Mesenchymal stem cell (in vitro differentiated cells and primary cell): ENCODE measurements at regions not wholly inside any gene's neighbourhood (a gene's known extent, or its start where the extent isn't known, plus 50 kb on each side); places are given as distances from the start of the nearest gene placed in this dataset.

Experiments used
- DNase-seq: peaks from one replicate; pipeline ENCODE4 v3.0.0-alpha.2; 2013
- H2AFZ ChIP-seq: one replicate; pipeline ENCODE4 v1.6.1; 2013; ENCODE audit warnings: low read depth, mild to moderate bottlenecking, control low read depth, inconsistent platforms, low read length, moderate library complexity
- H2AK5ac ChIP-seq: 2 replicates; pipeline ENCODE4 v1.6.1; 2013; ENCODE audit warnings: low read length, moderate library complexity, mild to moderate bottlenecking, inconsistent platforms; ENCODE audit not compliant: severe bottlenecking
- H2BK120ac ChIP-seq: one replicate; pipeline ENCODE4 v1.6.1; 2013; ENCODE audit warnings: low read depth, mild to moderate bottlenecking, inconsistent platforms, low read length, moderate library complexity
- H2BK12ac ChIP-seq, 2 experiments: one replicate each; pipeline ENCODE4 v1.6.1; 2013; ENCODE audit warnings: inconsistent platforms in 2 of 2, low read length in 2 of 2, mild to moderate bottlenecking in 2 of 2, moderate library complexity in 2 of 2, control low read depth in 1 of 2
- H2BK15ac ChIP-seq: one replicate; pipeline ENCODE4 v1.6.1; 2013; ENCODE audit warnings: mild to moderate bottlenecking, low read depth, inconsistent platforms; ENCODE audit not compliant: poor library complexity, severe bottlenecking
- H2BK5ac ChIP-seq: 2 replicates; pipeline ENCODE4 v1.6.1; 2013; ENCODE audit warnings: low read depth, mild to moderate bottlenecking, low read length, control low read depth, inconsistent platforms; ENCODE audit not compliant: poor library complexity, severe bottlenecking
- H3K14ac ChIP-seq, 2 experiments: one replicate each; pipeline ENCODE4 v1.6.1; 2013; ENCODE audit warnings: inconsistent platforms in 2 of 2, low read length in 2 of 2, control low read depth in 1 of 2, mild to moderate bottlenecking in 1 of 2, moderate library complexity in 1 of 2
- H3K18ac ChIP-seq, 2 experiments: one replicate each; pipeline ENCODE4 v1.6.1; 2013; ENCODE audit warnings: inconsistent platforms in 2 of 2, low read length in 2 of 2, control low read depth in 1 of 2, low read depth in 1 of 2, mild to moderate bottlenecking in 1 of 2
- H3K23ac ChIP-seq, 2 experiments: one replicate each; pipeline ENCODE4 v1.6.1; 2013; ENCODE audit warnings: inconsistent platforms in 2 of 2, low read length in 2 of 2, mild to moderate bottlenecking in 2 of 2, moderate library complexity in 2 of 2, control low read depth in 1 of 2
- H3K27ac ChIP-seq: 2 replicates; pipeline ENCODE4 v1.5.1; 2013; ENCODE audit warnings: mild to moderate bottlenecking, moderate library complexity, low read length, control low read depth, inconsistent platforms; ENCODE audit not compliant: poor library complexity, severe bottlenecking
- H3K27me3 ChIP-seq, 2 experiments: 2 replicates each; pipeline versions ENCODE4 v1.6.1 to v1.7.0; 2013; ENCODE audit warnings: low read length in 2 of 2, mild to moderate bottlenecking in 2 of 2, moderate library complexity in 2 of 2, control low read depth in 1 of 2, inconsistent platforms in 1 of 2; ENCODE audit not compliant: control insufficient read depth in 1 of 2, insufficient read depth in 1 of 2
- H3K36me3 ChIP-seq, 2 experiments: 2 replicates each; pipeline versions ENCODE4 v1.6.1 to v1.7.0; 2013; ENCODE audit warnings: low read length in 2 of 2, control low read depth in 1 of 2, inconsistent platforms in 1 of 2, low read depth in 1 of 2, mild to moderate bottlenecking in 1 of 2; ENCODE audit not compliant: insufficient read depth in 2 of 2, control insufficient read depth in 1 of 2
- H3K4ac ChIP-seq, 2 experiments: one replicate each; pipeline ENCODE4 v1.6.1; 2013; ENCODE audit warnings: inconsistent platforms in 2 of 2, low read length in 2 of 2, mild to moderate bottlenecking in 2 of 2, moderate library complexity in 2 of 2, control low read depth in 1 of 2, low read depth in 1 of 2
- H3K4me1 ChIP-seq: 2 replicates; pipeline ENCODE4 v1.6.1; 2013; ENCODE audit warnings: low read depth, low read length, control low read depth; ENCODE audit not compliant: control insufficient read depth, insufficient read depth
- H3K4me2 ChIP-seq: 2 replicates; pipeline ENCODE4 v1.6.1; 2013; ENCODE audit warnings: low read length, mild to moderate bottlenecking, inconsistent platforms; ENCODE audit not compliant: poor library complexity, severe bottlenecking
- H3K4me3 ChIP-seq, 2 experiments: 2 replicates each; pipeline versions ENCODE4 v1.5.1 to v1.7.0; 2013; ENCODE audit warnings: low read length in 2 of 2, mild to moderate bottlenecking in 2 of 2, control low read depth in 1 of 2, low read depth in 1 of 2; ENCODE audit not compliant: insufficient read depth in 1 of 2
- H3K79me1 ChIP-seq: replicated peaks from 2 replicates; pipeline ENCODE4 v1.6.1; 2013; ENCODE audit warnings: mild to moderate bottlenecking, control low read depth, low read length, inconsistent platforms; ENCODE audit not compliant: poor library complexity, severe bottlenecking
- H3K9ac ChIP-seq: 2 replicates; pipeline ENCODE4 v1.7.0; 2013; ENCODE audit warnings: mild to moderate bottlenecking, low read length, moderate library complexity
- H3K9me3 ChIP-seq: 2 replicates; pipeline ENCODE4 v1.7.0; 2013; ENCODE audit warnings: mild to moderate bottlenecking, low read length; ENCODE audit not compliant: control insufficient read depth
- H4K8ac ChIP-seq: one replicate; pipeline ENCODE4 v1.6.1; 2013; ENCODE audit warnings: inconsistent platforms, mild to moderate bottlenecking, low read length, moderate library complexity
- H4K91ac ChIP-seq: one replicate; pipeline ENCODE4 v1.6.1; 2013; ENCODE audit warnings: mild to moderate bottlenecking, low read length, inconsistent platforms
- WGBS: methylation state at CpG from one replicate; pipeline ENCODE4 v1.1.7; 2013; ENCODE audit warnings: mixed read lengths; 5-methylcytosine and 5-hydroxymethylcytosine counted together

- H2BK5ac ChIP-seq: no peak overlapping the region
- no peaks in the 10 kb centered on the region for H3K79me1 ChIP-seq
- H3K14ac ChIP-seq: no peak overlapping the region
- H2AFZ ChIP-seq: no peak overlapping the region
- H3K4me3 ChIP-seq: no peak overlapping the region
- DNase-seq: no peak
- no peak overlapping the region for H2BK15ac ChIP-seq
- no peak overlapping the region for H3K27ac ChIP-seq
- H4K8ac ChIP-seq: no peak overlapping the region
- no peaks in the 10 kb centered on the region for H3K27me3 ChIP-seq
- H4K91ac ChIP-seq: no peak overlapping the region
- 88% methylated on average over 28 of the region's 28 CpGs for WGBS
- no peaks in the 10 kb centered on the region for H3K36me3 ChIP-seq
- no peak overlapping the region for H3K4ac ChIP-seq
- no peak overlapping the region for H3K4me2 ChIP-seq
- H2BK120ac ChIP-seq: no peak overlapping the region
- no peak overlapping the region for H2BK12ac ChIP-seq
- H3K4me1 ChIP-seq: no peaks in the 10 kb centered on the region
- H3K9ac ChIP-seq: no peak overlapping the region
- H3K18ac ChIP-seq: no peak overlapping the region
- H2AK5ac ChIP-seq: no peak overlapping the region
- H3K23ac ChIP-seq: no peak overlapping the region
- H3K9me3 ChIP-seq: no peaks in the 10 kb centered on the region
Measured at GRCh38 chr12:127060310-127060847, 1206.6 kb upstream of the TMEM132C start.

GRCh38 chr12:127060933-127061332 lies 1206.0 kb upstream of the TMEM132C start:
- H2AFZ ChIP-seq: no peak overlapping the region
- H3K27me3 ChIP-seq: no peaks in the 10 kb centered on the region
- H4K91ac ChIP-seq: no peak overlapping the region
- H3K4me2 ChIP-seq: no peak overlapping the region
- no peaks in the 10 kb centered on the region for H3K4me1 ChIP-seq
- no peaks in the 10 kb centered on the region for H3K79me1 ChIP-seq
- H3K14ac ChIP-seq: no peak overlapping the region
- no peak overlapping the region for H2BK15ac ChIP-seq
- H3K9ac ChIP-seq: no peak overlapping the region
- H2BK12ac ChIP-seq: no peak overlapping the region
- H3K36me3 ChIP-seq: no peaks in the 10 kb centered on the region
- H3K9me3 ChIP-seq: no peaks in the 10 kb centered on the region
- no peak overlapping the region for H2AK5ac ChIP-seq
- WGBS: 90% methylated on average over 14 of the region's 14 CpGs
- H3K4me3 ChIP-seq: no peak overlapping the region
- no peak for DNase-seq
- H4K8ac ChIP-seq: no peak overlapping the region
- H3K18ac ChIP-seq: no peak overlapping the region
- H2BK5ac ChIP-seq: no peak overlapping the region
- H3K23ac ChIP-seq: no peak overlapping the region
- no peak overlapping the region for H3K27ac ChIP-seq
- H2BK120ac ChIP-seq: no peak overlapping the region
- H3K4ac ChIP-seq: no peak overlapping the region

GRCh38 chr12:127063339-127064072 lies 1203.5 kb upstream of the TMEM132C start:
- H2BK15ac ChIP-seq: no peak overlapping the region
- no peak overlapping the region for H4K91ac ChIP-seq
- WGBS: 84% methylated on average over 18 of the region's 18 CpGs
- no peak overlapping the region for H2AFZ ChIP-seq
- no peak overlapping the region for H3K4ac ChIP-seq
- H3K9me3 ChIP-seq: no peaks in the 10 kb centered on the region
- no peak overlapping the region for H2BK5ac ChIP-seq
- no peaks in the 10 kb centered on the region for H3K36me3 ChIP-seq
- H3K27ac ChIP-seq: no peak overlapping the region
- H3K27me3 ChIP-seq: no peaks in the 10 kb centered on the region
- no peak overlapping the region for H3K9ac ChIP-seq
- no peak overlapping the region for H4K8ac ChIP-seq
- no peak overlapping the region for H3K4me2 ChIP-seq
- no peaks in the 10 kb centered on the region for H3K79me1 ChIP-seq
- no peak overlapping the region for H3K4me3 ChIP-seq
- no peak overlapping the region for H2AK5ac ChIP-seq
- no peak overlapping the region for H3K23ac ChIP-seq
- no peak overlapping the region for H2BK12ac ChIP-seq
- no peak overlapping the region for H3K14ac ChIP-seq
- H3K18ac ChIP-seq: no peak overlapping the region
- H2BK120ac ChIP-seq: no peak overlapping the region
- no peak for DNase-seq
- H3K4me1 ChIP-seq: no peaks in the 10 kb centered on the region

GRCh38 chr12:127064207-127064606 lies 1202.8 kb upstream of the TMEM132C start:
- Histone ChIP-seq H2AFZ (no peak overlapping the region), H2BK15ac (no peak overlapping the region), H2BK12ac (no peak overlapping the region), H3K27me3 (no peaks in the 10 kb centered on the region), H2BK120ac (no peak overlapping the region), H3K4me3 (no peak overlapping the region), H3K18ac (no peak overlapping the region), H3K14ac (no peak overlapping the region), H2BK5ac (no peak overlapping the region), H3K9ac (no peak overlapping the region), H3K9me3 (no peaks in the 10 kb centered on the region), H3K4ac (no peak overlapping the region), H3K4me1 (no peaks in the 10 kb centered on the region), H2AK5ac (no peak overlapping the region), H3K23ac (no peak overlapping the region), H3K4me2 (no peak overlapping the region), H4K8ac (no peak overlapping the region), H3K36me3 (no peaks in the 10 kb centered on the region), H3K27ac (no peak overlapping the region), H4K91ac (no peak overlapping the region), H3K79me1 (no peaks in the 10 kb centered on the region)
- no peak for DNase-seq
- 81% methylated on average over 5 of the region's 5 CpGs for WGBS
